C1 segment of cervical spinal cord (tissue), 14 donors: ENCODE measurements at regions not wholly inside any gene's neighbourhood (a gene's known extent, or its start where the extent isn't known, plus 50 kb on each side); places are given as distances from the start of the nearest gene placed in this dataset.

Source experiments
- DNase-seq, 14 donors: peaks; one replicate each; lab custom pipeline; 2025; lab: John Stamatoyannopoulos, UW

DNA sequence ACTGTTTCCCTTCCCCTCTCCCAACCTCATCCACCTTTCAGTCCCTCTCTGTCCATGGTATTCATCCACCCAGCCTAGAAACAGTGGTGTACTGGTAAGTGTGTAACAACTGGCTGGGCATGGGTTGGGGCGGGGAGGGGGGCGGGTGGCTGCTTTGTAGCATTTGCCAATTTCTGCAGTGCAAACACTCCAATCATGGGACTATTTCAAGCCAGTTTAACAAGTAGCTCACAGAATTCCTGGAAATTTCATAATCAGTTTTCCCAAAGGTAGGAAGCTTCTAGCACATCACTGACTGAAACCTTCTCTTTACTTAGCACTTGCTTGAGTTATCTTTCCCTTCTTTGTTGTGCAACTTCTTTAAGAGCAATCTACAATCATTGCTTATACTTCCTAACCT, 100.8 kb upstream of the WASF3 start:
- no peak for DNase-seq

DNA sequence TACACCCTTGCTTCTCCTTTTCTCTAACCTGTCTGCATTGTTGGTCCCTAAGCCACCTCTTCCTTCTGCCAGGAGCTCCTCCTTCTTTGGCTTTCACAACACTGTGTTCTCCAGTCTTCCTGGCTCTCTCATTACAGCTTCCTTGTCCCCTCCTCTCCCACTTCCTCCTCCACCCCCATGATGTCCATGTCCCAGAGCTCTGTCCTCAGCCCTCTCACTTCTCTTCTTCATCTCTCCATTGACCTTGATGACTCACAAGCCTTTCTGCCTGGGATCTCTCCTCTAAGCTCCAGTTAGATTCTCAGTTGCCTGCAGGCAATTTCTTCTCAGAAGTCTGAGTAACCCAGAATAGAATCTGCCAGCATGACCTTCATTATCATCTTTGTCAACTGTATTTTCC, 100.3 kb upstream of the WASF3 start:
- DNase-seq = no peak

DNA sequence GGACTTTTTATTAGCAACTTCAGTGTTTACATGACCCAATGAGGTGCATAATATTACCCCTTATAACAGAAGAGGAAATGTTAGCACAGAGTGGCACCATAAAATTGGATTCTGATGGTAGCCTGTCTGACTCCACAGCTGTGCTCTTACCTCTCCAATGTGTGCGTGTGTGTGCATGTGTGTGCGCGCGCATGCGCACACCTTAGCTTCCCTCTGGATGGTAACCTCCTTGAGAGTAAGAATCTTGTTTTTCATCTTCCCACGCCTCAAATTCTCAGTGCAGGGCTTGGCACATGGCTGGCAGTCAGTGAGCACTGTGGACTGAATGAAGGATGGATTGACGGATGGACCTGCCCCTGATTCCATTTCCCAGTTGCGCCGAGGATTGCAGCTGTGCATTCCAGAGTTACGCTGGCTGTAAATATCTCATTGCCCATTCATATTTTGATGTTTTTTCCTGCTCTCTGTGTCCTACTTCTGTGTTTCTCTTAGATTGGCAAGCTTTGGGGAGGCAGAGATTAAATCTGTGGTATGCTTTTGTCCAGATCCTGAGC, 99.2 kb upstream of the WASF3 start:
- DNase-seq = no peak

DNA sequence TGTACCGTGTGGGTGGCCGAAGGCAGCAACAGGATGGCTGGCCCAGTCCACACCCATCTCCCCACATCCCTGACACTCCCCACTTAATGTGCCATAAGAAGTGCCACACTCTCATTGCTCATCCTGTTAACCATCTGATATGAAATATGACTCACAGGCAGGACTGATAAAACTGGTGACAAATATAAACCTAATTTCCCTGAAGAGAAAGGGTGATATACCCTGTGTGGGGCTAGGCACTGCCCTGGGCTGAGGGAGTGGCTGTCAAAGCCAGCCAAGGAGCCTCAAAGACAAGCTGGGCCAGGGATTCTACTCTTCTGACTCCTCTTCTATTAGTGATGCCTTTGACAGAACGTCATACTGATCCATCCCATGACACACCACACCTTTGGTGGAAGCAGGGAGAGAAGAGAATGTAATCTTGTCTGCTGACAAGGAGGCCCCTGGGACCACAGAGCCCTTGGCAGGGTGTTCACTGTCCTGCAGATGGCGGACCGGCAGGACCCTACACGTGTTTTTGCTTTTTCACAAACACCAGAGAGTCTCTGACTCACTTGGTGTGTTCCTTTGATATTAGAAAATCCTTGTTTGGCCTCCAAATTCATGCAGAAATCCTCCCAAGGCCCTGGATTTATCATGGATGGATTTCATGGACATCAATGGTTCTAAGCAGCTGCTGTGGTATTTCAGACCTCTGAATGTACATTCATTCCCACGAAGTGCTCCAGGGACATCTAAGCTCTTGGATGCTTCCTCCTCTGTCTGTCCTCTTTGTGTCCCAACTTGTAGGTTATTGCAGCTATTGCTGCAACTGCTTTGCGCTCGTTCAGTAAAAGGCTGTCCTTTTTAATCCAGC, 98.0 kb upstream of the WASF3 start:
- no peak for DNase-seq

DNA sequence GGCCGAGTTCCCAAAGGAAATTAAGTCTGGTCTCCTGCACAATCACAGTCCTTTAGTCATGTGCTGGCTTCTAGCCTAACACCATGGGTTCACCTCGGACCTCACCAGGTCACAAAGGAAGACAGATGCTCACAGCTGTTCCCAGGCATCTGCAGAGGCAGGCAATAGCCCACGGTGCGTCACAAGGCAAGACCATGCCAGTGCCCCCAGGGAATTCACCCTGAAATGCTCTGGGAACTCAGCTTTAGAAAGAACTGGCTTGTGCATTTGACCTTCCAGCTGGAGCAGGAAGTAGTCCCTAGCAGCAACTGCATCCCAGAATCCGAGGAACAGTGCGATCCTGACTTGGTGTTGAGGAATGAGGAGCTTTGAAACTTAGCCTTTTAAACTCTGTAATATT, 96.8 kb upstream of the WASF3 start:
- no peak for DNase-seq

DNA sequence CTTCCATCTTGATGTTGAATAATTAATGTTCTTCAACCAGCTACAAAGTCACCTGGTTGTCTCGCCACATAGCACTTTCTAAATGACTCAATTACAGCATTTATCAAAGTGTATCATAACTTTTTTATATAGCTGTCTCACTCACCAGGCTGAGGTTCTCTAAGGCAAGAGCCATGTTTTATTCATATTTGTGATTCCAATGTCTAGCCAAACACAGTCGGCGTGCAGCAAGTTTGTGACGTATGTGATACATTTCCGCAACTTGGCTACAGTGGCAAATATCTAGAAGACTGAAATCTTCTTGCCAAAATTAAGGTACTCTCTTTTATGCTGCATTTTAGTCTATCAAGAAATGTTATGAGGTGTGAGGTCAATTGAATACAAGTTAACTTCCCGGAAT, 94.2 kb upstream of the WASF3 start:
- no peak for DNase-seq

DNA sequence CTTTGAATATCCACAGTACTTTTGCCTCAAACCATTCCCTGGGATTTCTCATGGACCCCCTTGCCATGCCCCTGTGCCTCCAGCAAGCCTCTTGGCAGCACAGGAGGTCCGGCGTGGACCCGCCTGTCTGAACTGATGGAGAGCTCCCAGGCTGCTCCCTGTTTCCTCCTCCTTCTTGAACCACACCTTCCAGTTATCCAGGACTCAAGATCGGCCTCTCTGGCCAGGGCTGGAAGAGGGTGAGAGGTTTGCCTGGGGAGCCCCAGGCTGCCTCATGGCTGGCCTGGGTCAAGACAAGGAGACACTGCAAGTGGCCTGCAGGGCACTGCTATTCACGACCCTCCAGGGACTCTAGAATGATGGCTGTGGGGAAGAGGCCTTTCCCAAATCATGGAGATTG, 93.6 kb upstream of the WASF3 start:
- DNase-seq = no peak

DNA sequence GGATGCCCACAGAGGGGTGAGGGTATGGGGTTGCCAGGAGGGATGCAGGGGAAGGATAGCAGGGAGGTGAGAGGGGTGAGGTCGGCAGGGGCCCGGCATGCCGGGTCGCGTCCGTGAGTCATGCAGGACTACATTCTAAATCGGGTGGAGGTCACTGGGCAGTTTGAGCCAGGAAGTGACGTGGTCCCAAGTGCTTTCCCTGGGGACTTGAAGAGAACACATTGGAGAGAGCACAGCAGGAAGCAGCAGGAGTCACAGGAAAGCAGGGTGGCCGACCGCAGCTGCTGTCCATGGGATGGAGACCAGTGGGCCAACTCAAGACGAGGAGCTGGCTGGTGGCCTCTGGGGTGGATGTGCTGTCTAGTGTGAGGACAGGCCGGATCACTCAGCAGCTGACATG, 92.0 kb upstream of the WASF3 start:
- DNase-seq = no peak

DNA sequence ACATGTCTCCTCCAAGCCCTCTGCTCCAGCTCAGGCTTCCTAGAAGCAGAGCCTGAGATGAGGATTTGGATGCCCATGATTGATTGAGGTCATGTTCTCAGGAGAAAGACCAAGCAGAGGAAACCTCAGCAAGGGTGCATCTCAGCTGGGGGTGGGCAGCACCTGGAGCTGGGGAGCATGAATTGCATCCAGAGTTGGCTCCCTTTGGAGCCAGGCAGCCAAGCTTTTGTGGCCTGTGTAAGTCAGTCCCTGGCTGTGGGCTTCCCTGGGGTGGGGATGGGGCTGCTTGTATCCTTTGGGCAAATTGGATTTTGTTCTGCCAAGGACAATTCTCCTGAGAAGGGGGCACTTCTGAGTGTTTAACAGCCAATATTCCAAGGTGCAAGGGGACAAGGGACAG, 91.5 kb upstream of the WASF3 start:
- no peak for DNase-seq

DNA sequence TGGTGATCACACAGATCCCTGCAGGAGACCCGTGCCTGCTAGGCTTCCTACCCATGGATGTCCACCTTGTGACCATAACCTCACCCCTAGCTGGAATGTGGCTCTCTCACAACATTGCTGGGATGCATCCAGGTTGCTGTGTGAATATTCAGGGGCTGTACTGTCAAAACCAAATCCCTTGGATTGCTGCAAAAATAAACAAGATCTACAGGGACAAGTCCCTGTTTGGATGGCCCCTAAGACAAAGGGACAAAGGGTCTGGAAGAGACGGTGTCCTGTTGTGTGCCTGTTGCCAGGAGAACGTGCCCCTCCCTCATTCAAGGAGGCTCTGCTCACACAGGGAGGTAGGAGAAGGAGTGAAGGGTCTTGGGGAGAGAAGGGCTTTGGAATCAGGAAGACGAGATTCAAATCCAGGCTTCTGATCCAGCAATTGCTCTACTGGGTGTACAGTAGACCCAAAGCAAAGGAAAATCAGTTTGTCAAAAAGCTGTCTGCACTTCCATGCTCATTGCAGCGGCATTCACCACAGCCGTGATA, 89.2 kb upstream of the WASF3 start:
- peak in 1 of 14 donors; percentile 45 for DNase-seq

DNA sequence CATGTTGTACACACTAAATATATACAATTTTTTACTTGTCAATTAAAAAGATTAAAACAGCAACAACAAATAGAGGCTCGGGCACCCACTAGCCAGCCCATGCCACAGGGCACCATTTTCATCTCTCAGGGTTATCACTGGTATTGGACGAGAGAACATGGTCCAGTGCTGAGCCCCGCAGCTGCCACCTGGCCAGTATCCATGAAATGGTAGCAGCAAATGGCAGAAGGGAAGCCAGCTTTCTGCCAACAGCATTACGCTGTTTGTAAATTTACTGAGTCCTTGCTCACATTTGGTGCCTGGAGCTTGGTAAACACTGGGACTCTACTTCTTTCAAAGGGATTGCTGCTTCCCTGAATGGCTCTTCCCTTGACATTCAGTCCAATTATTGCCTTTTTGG, 87.9 kb upstream of the WASF3 start:
- peak in 1 of 14 donors; percentile 50 for DNase-seq

DNA sequence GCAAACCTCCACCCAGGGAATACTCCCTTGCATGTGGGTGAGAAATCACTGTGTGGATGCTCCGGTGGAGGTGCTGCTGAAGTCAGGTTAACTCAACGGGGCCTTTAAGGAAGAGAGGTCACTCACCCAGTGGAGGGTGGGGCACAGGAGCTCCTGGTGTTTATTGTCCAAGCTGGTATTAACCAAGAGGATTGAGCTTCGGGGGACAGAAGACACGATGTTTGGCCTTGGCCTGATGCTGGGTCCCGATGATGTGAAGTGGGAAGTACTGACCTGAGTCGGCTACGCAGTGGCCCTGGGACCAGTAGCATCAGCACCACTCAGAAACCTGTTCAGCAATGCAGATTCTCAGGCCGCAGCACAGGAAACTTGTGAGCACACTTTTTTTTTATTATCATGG, 85.7 kb upstream of the WASF3 start:
- no peak for DNase-seq

DNA sequence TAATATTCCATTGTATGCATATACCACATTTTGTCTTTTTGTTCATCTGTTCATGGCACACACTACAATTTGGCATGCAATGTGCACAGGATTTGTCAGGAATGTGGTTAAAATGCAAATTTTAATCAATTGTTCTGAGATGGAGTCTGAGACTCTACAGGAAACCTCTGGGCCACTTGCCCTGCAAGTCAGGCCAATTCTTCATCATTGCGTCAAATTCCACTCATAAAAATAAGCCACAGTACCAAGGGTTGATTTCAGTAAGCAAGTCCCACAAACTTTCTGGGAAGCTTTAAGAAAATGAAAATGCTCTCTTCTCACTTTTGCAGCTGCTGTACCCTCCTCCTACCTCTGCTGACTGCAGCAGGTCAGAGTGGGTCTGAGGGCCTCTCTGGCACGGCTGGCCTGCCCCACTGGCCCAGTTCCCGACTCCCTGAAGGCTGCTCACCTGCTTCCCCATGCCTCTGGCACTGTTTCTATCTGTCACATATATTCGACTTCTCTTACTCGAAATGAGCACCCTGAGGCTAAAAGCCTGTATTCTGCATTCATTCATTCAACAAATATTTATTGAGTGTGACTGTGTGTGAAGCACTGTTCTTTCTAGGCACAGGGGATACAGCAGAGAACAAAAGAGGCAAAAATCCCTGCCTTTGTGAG, 83.8 kb upstream of the WASF3 start:
- DNase-seq = peak in 1 of 14 donors; percentile 72

DNA sequence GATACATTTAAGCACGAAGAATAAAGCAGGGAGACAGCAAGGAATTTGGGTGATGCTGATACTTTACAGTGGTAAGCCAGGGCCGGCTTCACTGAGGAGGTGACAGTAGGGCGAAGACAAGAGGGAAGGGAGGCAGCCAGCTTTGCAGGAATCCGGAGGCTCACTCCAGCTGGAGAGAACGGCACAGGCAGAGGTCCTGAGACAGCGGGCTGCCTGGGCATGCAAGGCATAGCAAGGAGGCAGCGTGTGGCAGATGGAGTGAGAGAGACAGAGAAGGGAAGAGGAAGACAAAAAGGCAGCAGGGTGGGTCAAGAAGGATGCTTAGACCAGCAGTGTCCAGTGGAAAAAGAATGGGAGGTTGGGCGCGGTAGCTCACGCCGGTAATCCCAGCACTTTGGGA, 83.2 kb upstream of the WASF3 start:
- DNase-seq = no peak

DNA sequence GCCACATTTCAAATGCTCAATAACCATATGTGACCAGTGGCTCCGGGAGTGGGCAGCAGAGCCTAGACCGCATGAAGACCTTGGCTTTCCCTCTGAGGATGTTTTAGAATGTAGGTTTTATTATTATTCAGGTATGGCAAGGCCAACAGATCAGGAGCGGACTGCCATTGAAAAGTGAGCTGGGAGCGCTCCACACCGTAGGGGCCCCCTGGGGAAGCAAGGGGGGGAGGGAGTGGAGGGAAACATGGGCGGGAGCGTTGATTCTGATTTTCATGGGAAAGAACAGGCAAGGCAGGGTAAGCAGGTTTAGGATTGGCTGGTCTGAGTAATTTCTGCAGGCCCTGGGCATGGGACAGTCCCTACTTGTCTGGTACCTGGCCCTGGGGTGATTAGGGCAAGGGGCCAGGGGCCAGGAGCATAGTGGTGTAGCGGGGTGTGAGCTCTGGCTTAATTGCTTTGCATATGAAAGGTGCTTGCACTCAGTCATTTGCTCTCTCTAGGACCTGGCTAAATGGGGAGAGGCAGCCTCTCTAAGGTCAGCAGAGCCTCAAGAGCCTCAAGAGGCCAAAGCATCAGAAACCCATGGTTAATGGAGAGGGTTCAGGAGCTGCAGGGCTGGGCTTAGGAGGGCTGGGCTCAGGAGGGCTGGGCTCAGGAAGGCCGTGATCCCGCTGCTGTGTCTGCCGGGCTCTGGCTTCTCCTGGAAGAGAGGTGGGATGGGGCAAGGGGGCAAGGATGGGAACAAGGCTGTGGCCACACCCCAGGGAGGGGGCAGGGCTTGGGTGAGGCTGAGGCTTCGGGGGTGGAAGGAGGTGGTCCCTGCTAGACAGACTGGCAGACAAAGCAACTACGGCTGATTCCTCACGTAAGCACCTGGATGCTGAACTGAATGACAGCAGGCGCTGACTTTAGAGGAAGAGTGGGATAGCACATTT, 82.0 kb upstream of the WASF3 start:
- DNase-seq = no peak

DNA sequence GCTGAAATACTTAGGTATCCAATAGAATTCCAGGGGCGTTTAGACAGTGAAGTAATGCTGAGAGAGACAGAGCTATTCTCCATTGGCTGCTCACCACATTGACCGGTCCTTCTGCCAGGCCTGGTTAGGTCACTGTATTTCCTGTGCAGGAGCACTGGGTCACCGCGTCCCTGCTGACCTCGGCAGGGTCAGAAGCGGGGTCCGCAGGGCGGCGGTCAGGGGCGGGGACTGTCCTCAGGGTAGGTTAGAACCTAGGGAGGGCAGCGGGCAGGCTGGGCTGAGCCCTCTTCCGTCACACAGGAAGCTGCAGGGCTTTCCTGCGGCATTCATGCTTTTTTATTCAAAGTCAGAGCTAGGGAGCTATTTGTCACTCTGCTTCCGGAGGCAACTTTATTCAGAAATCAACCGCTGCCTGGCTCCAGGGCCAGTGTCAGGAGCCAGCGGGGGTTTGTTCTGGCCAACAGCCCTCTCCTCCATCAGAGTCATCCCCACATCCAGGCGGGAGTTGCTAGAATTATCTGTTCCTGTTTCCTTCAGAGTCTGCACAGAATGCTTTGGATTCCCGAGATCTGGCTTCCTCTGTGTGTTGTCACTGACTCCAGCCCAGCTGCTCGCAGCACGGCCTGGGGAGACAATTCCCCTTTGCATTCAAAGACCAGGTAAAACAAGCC, 81.2 kb upstream of the WASF3 start:
- no peak for DNase-seq

DNA sequence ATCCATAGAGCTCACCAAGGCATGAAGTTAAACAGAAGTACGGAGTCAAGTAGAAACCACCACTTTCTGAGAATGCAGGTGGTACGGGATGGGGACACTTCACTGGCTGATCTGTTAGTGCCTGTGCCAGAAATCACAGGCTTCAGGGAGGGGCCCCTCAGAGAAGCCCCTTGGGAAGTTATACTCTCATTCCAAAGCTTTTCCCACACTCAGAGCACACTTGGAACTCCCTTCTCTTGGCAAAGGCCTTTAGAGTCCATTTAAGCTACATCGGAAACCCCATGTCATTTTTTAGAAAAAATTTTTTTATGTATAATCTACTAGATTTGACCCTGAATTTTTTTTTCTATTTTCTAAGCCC, 80.7 kb upstream of the WASF3 start:
- no peak for DNase-seq

DNA sequence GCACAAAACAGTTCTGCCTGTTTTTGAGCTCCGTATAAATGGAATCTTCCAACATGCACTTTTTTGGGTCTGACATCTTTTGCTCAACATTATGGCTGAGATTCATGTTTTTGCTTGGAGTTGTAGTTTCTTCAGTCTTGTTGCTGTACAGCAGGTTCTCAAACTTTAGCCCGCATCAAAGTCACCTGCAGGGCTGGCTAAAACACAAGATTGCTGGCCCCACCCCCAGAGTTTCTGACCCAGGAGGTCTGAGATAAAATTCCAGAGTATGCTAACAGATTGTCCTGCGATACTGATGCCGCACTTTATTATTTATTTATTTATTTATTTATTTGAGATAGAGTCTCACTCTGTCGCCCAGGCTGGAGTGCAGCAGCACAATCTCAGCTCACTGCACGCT, 79.8 kb upstream of the WASF3 start:
- DNase-seq = no peak

DNA sequence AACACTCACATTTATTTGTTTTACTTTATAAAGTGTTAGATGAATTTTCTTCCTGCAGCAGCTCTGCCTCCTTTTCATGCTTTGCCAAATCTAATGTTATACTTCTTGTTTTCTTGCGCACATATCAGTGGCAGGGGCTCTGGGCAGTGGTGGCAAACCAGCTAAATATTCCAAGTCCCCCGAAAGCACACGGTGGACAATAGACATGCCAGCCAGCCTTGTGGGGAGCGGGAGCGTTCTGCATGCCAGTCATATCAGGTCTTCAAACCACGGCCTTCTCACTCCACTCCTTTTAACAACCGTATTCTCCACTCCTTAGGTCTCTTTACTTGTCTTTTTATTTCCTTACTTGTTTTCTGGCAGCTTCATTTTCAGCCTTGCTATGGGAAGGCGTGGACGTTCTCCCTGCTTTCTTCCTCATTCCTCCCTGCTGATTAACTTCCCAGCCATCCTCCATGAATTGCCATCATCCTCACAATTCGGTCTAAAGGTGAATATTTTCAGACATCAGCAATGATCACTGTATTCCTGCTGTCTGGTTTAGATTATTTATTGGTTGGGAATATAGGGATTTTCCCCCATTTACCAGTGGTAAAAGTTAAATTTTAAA, 77.1 kb upstream of the WASF3 start:
- DNase-seq = no peak

DNA sequence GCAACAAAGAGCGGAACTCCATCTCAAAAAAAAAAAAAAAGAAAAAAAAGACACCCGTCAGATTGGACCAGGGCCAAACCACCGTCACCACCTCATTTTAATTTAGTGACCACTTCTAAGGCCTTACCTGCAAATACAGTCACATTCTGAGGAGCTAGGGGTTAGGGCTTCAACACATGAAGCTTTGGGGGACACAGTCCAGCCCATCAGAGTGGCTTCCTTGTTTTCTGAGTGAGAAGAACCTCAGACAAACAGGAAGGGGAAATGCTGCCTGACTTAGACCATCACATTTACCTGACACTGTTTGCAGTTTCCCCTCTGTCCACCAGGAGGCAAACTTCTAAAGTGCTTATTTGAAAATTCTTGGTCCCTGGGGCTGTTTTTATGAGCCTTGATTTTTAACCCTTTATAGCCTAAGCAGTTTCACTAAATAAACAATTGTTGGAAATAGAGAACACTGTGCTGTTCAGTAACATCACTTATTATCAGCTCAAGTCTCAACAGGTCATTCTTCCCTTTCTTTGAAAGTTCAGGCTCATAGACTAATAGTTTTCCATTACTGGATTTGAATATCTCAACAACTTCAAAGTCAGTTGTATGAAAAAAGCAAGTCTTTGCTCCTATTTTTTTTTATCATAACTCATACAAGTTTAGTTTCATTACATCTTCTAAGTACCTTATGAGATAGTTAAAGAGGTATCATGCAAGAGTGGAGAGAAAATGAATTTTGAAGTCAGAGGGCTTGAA, 74.9 kb upstream of the WASF3 start:
- peak in 6 of 14 donors; percentile 6 to 66 (median 14) for DNase-seq
